ENCODE measurements at regions not wholly inside any gene's neighbourhood (a gene's known extent, or its start where the extent isn't known, plus 50 kb on each side); places are given as distances from the start of the nearest gene placed in this dataset.

DNA sequence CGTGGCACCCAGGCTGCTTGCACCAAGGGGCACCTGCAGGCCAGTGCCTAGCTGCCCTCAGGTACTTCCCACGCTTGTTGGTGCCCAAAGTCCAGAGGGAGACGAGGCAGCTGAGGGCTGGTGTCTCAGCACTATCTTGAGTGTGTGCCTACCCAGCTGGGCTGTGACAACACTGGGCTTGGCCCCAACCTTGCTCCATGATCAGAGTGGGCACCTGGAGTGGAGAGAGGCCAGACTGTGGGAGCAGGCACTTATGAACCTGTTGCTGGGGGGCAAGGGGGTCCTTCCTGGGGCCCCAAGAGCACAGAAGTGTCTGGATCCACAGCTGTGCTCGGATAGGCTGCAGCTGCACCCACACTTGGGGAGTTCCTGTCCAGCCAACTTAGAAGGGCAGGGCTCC lies 314.7 kb downstream of the KCNJ2 start:
- Histone ChIP-seq H3K27ac (ENCODE audit: insufficient read depth, low read depth, low read length) (no peak overlapping the region), H3K27me3 (ENCODE audit: control insufficient read depth in 2 of 2, insufficient read depth in 2 of 2, low read length in 2 of 2) (no peaks in the 10 kb centered on the region), H3K79me2 (ENCODE audit: control insufficient read depth, insufficient read depth, low read length) (no peaks in the 10 kb centered on the region), H3K36me3 (ENCODE audit: control insufficient read depth in 2 of 2, extremely low read depth in 1 of 2, insufficient read depth in 2 of 2, low read length in 2 of 2) (no peaks in the 10 kb centered on the region), H3K9me1 (replicated peaks; ENCODE audit: control insufficient read depth, extremely low read depth, insufficient read depth, low read length) (no peaks in the 10 kb centered on the region), H4K20me1 (replicated peaks; ENCODE audit: control insufficient read depth, extremely low read depth, insufficient read depth, low read length) (no peaks in the 10 kb centered on the region), H3K4me2 (ENCODE audit: insufficient read depth, low read length) (no peak overlapping the region), H3K9ac (replicated peaks; ENCODE audit: extremely low read depth, insufficient read depth, low read length) (no peak overlapping the region), H3K4me3 (replicated peaks in 1 of 3; ENCODE audit: insufficient read depth in 1 of 3, low read depth in 1 of 3, low read length in 3 of 3) (no peak overlapping the region), H3K4me1 (ENCODE audit: control insufficient read depth, extremely low read depth, insufficient read depth, low read length) (no peaks in the 10 kb centered on the region), H3K9me3 (replicated peaks; ENCODE audit: control insufficient read depth, insufficient read depth, low read length) (no peaks in the 10 kb centered on the region), H2AFZ (ENCODE audit: low read depth, low read length) (no peak overlapping the region)
- intact Hi-C loops (cut with micrococcal nuclease) (no loop called here), dilution Hi-C loops (cut with MboI; ENCODE audit: extremely low pct_ligation_motif_present, low sequenced_read_pairs) (no loop called here)
- POLR2A ChIA-PET, result no interaction called here
- CTCF ChIA-PET, result interaction anchor here (1.7 kb wide), 1 partner anchor 18 kb away, joined by 7 read pairs; no protein-coding TSS in a partner anchor
- no TSS peak for BruUV-seq (replicated peaks)
- DNase-seq (ENCODE audit: low read depth, low spot score) (no peak), FAIRE-seq (no peak)
- TF ChIP-seq GATA2 (IDR thresholded peaks at IDR 0.05; ENCODE audit: insufficient read depth, insufficient read length, low read depth, low read length) (no peak), JUN (IDR thresholded peaks at IDR 0.05; ENCODE audit: borderline replicate concordance, insufficient read depth, insufficient read length, low read depth) (no peak), POLR2A (IDR thresholded peaks at IDR 0.05; ENCODE audit: low read depth, low read length) (no peak), EZH2 (IDR thresholded peaks at IDR 0.05; ENCODE audit: borderline replicate concordance, low read depth, low read length, severe bottlenecking) (no peak), POLR2AphosphoS5 (IDR thresholded peaks at IDR 0.05; ENCODE audit: insufficient read depth, low read depth, low read length) (no peak), MYC (IDR thresholded peaks at IDR 0.05; ENCODE audit: low read depth, low read length) (no peak), FOS (IDR thresholded peaks at IDR 0.05; ENCODE audit: borderline replicate concordance, insufficient read depth, low read length) (no peak)
- TF ChIP-seq, protein P1, sequence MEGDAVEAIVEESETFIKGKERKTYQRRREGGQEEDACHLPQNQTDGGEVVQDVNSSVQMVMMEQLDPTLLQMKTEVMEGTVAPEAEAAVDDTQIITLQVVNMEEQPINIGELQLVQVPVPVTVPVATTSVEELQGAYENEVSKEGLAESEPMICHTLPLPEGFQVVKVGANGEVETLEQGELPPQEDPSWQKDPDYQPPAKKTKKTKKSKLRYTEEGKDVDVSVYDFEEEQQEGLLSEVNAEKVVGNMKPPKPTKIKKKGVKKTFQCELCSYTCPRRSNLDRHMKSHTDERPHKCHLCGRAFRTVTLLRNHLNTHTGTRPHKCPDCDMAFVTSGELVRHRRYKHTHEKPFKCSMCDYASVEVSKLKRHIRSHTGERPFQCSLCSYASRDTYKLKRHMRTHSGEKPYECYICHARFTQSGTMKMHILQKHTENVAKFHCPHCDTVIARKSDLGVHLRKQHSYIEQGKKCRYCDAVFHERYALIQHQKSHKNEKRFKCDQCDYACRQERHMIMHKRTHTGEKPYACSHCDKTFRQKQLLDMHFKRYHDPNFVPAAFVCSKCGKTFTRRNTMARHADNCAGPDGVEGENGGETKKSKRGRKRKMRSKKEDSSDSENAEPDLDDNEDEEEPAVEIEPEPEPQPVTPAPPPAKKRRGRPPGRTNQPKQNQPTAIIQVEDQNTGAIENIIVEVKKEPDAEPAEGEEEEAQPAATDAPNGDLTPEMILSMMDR (IDR thresholded peaks at IDR 0.05; ENCODE audit: extremely low read depth in 1 of 2, insufficient read depth in 1 of 2, low read depth in 1 of 2, low read length in 2 of 2), result no peak
- TF ChIP-seq, protein P2, sequence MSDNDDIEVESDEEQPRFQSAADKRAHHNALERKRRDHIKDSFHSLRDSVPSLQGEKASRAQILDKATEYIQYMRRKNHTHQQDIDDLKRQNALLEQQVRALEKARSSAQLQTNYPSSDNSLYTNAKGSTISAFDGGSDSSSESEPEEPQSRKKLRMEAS (IDR thresholded peaks at IDR 0.05; ENCODE audit: insufficient read depth, insufficient read length), result no peak

Data from endothelial cell of umbilical vein (primary cell).